GM12878 (cell line): ENCODE measurements at regions not wholly inside any gene's neighbourhood (a gene's known extent, or its start where the extent isn't known, plus 50 kb on each side); places are given as distances from the start of the nearest gene placed in this dataset.

ENCODE experiments used
- BCL3 ChIP-seq: IDR thresholded peaks from 2 replicates; pipeline ENCODE4 v1.6.1; 2011; ENCODE audit warnings: borderline replicate concordance, low read depth, mild to moderate bottlenecking, moderate library complexity, low read length; ENCODE audit not compliant: insufficient read depth, poor library complexity, severe bottlenecking
- BHLHE40 ChIP-seq, 2 experiments: fragments of 450-650 bp in 1 of 2; IDR thresholded peaks; 2 replicates each; pipeline ENCODE4 v1.6.1; 2011 to 2017; ENCODE audit warnings: low read depth in 2 of 2, borderline replicate concordance in 1 of 2, improper control_type of control experiment in 1 of 2, low read length in 1 of 2, mild to moderate bottlenecking in 1 of 2
- CHD4 ChIP-seq: fragments of 200-600 bp; sonication (generic); IDR thresholded peaks from 2 replicates; pipeline ENCODE4 v1.6.1; 2016; ENCODE audit warnings: mild to moderate bottlenecking
- CTCF ChIP-seq, 3 experiments: IDR thresholded peaks in 2 of 3; conservative IDR thresholded peaks in 1 of 3; 2 replicates each; pipeline ENCODE4 v1.5.1; 2011; ENCODE audit warnings: low read depth in 3 of 3, low read length in 3 of 3, mild to moderate bottlenecking in 3 of 3, control low read depth in 2 of 3, moderate library complexity in 2 of 3, inconsistent platforms in 1 of 3, mixed read lengths in 1 of 3; ENCODE audit not compliant: control insufficient read depth in 2 of 3, insufficient read depth in 1 of 3; ENCODE audit errors: extremely low read depth in 1 of 3
- EZH2 ChIP-seq: IDR thresholded peaks from 2 replicates; pipeline ENCODE4 v1.6.1; 2012; ENCODE audit warnings: low read depth, mild to moderate bottlenecking, control low read depth, inconsistent platforms, low read length, borderline replicate concordance; ENCODE audit not compliant: control insufficient read depth
- HSF1 ChIP-seq: fragments of 150-350 bp; IDR thresholded peaks from 2 replicates; pipeline ENCODE4 v1.6.1; 2014; ENCODE audit warnings: mild to moderate bottlenecking, low read depth, low read length
- MYC ChIP-seq: IDR thresholded peaks from 2 replicates; pipeline ENCODE4 v1.6.1; 2011; ENCODE audit warnings: mild to moderate bottlenecking, low read length, moderate library complexity, inconsistent platforms; ENCODE audit not compliant: insufficient read depth, insufficient replicate concordance, insufficient read length, severe bottlenecking
- POLR2A ChIP-seq: IDR thresholded peaks from 2 replicates; pipeline ENCODE4 v1.6.1; 2011; ENCODE audit warnings: low read depth, mild to moderate bottlenecking, low read length
- SMC3 ChIP-seq: IDR thresholded peaks from 2 replicates; pipeline ENCODE4 v1.6.1; 2011; ENCODE audit warnings: low read length, improper control_type of control experiment, borderline replicate concordance
- USF2 ChIP-seq: IDR thresholded peaks from 2 replicates; pipeline ENCODE4 v1.6.1; 2011; ENCODE audit warnings: low read depth, low read length, improper control_type of control experiment, borderline replicate concordance
- ZBTB33 ChIP-seq: fragments of 450-650 bp; IDR thresholded peaks from 2 replicates; pipeline ENCODE4 v1.6.1; 2017; ENCODE audit warnings: mild to moderate bottlenecking
- ZNF24 ChIP-seq: fragments of 450-650 bp; IDR thresholded peaks from 2 replicates; pipeline ENCODE4 v1.6.1; 2017; ENCODE audit warnings: antibody characterized with exemption, mild to moderate bottlenecking

GRCh38 chrX:114101081-114101480 lies 482.8 kb upstream of the HTR2C start:
- no peak for TF ChIP-seq SMC3
- no peak for TF ChIP-seq MYC
- TF ChIP-seq BHLHE40 (IDR thresholded peaks at IDR 0.05; ENCODE audit: borderline replicate concordance in 1 of 2, low read depth in 2 of 2, low read length in 1 of 2), result no peak
- TF ChIP-seq POLR2A, result no peak
- TF ChIP-seq HSF1, result no peak
- no peak for TF ChIP-seq CTCF (IDR thresholded peaks at IDR 0.05 in 2 of 3, conservative IDR thresholded peaks at IDR 0.05 in 1 of 3; ENCODE audit: control insufficient read depth in 2 of 3, extremely low read depth in 1 of 3, insufficient read depth in 1 of 3, low read depth in 3 of 3, low read length in 3 of 3)
- no peak for TF ChIP-seq USF2
- TF ChIP-seq BCL3, result no peak
- no peak for TF ChIP-seq ZNF24
- TF ChIP-seq CHD4, result no peak
- no peak for TF ChIP-seq ZBTB33
- no peak for TF ChIP-seq EZH2
